H9 (cell line): ENCODE measurements at regions not wholly inside any gene's neighbourhood (a gene's known extent, or its start where the extent isn't known, plus 50 kb on each side); places are given as distances from the start of the nearest gene placed in this dataset.
A peak's percentile ranks its signal among the peaks of the same experiment; 100 is the strongest.

Experiments
- DNase-seq: peaks from one replicate; pipeline ENCODE4 v3.0.0-alpha.2; 2017
- H2AFZ ChIP-seq: one replicate; pipeline ENCODE4 v1.6.1; 2013; ENCODE audit warnings: mild to moderate bottlenecking, low read length, control low read depth, moderate library complexity
- H2AK5ac ChIP-seq: 2 replicates; pipeline ENCODE4 v1.6.1; 2013; ENCODE audit warnings: low read length, control low read depth, mixed read lengths; ENCODE audit not compliant: insufficient read length
- H2BK120ac ChIP-seq: one replicate; pipeline ENCODE4 v1.6.1; 2013; ENCODE audit warnings: low read depth, mild to moderate bottlenecking, low read length, control low read depth, inconsistent platforms; ENCODE audit not compliant: poor library complexity, severe bottlenecking
- H2BK12ac ChIP-seq: 2 replicates; pipeline ENCODE4 v1.6.1; 2013; ENCODE audit warnings: low read length, control low read depth, mixed read lengths, low read depth; ENCODE audit not compliant: insufficient read length
- H2BK15ac ChIP-seq: 2 replicates; pipeline ENCODE4 v1.6.1; 2013; ENCODE audit warnings: low read depth, low read length, control low read depth
- H2BK20ac ChIP-seq: one replicate; pipeline ENCODE4 v1.6.1; 2013; ENCODE audit warnings: low read depth, mild to moderate bottlenecking, low read length, control low read depth, inconsistent platforms; ENCODE audit not compliant: poor library complexity, severe bottlenecking
- H2BK5ac ChIP-seq: 2 replicates; pipeline ENCODE4 v1.6.1; 2013; ENCODE audit warnings: low read length, control low read depth, mixed read lengths; ENCODE audit not compliant: insufficient read length
- H3K14ac ChIP-seq: 2 replicates; pipeline ENCODE4 v1.6.1; 2013; ENCODE audit warnings: low read length, control low read depth; ENCODE audit not compliant: insufficient read depth
- H3K18ac ChIP-seq: 2 replicates; pipeline ENCODE4 v1.6.1; 2013; ENCODE audit warnings: low read depth, mild to moderate bottlenecking, mixed read lengths, low read length, control low read depth; ENCODE audit not compliant: insufficient read length
- H3K23ac ChIP-seq: 2 replicates; pipeline ENCODE4 v1.6.1; 2013; ENCODE audit warnings: low read length, control low read depth, mixed read lengths, low read depth; ENCODE audit not compliant: insufficient read length
- H3K23me2 ChIP-seq: 2 replicates; pipeline ENCODE4 v1.6.1; 2013; ENCODE audit warnings: low read depth, mild to moderate bottlenecking, mixed read lengths, low read length, control low read depth; ENCODE audit not compliant: insufficient read length, poor library complexity, severe bottlenecking
- H3K27ac ChIP-seq: 2 replicates; pipeline ENCODE4 v1.5.1; 2013; ENCODE audit warnings: low read length, control low read depth, mixed read lengths, low read depth; ENCODE audit not compliant: insufficient read length
- H3K27me3 ChIP-seq: 2 replicates; pipeline ENCODE4 v1.6.1; 2013; ENCODE audit warnings: low read length, control low read depth, inconsistent platforms; ENCODE audit not compliant: insufficient read depth
- H3K4ac ChIP-seq: 2 replicates; pipeline ENCODE4 v1.6.1; 2013; ENCODE audit warnings: low read depth, mild to moderate bottlenecking, control low read depth, inconsistent platforms, low read length, moderate library complexity
- H3K4me1 ChIP-seq: 2 replicates; pipeline ENCODE4 v1.6.1; 2013; ENCODE audit warnings: low read length, control low read depth, inconsistent platforms; ENCODE audit not compliant: insufficient read depth
- H3K4me2 ChIP-seq: 2 replicates; pipeline ENCODE4 v1.6.1; 2013; ENCODE audit warnings: low read length, control low read depth, mixed read lengths; ENCODE audit not compliant: insufficient read length, insufficient read depth
- H3K56ac ChIP-seq: 2 replicates; pipeline ENCODE4 v1.6.1; 2013; ENCODE audit warnings: low read depth, mild to moderate bottlenecking, mixed read lengths, low read length, control low read depth; ENCODE audit not compliant: insufficient read length
- H3K79me1 ChIP-seq: 2 replicates; pipeline ENCODE4 v1.6.1; 2013; ENCODE audit warnings: low read depth, mild to moderate bottlenecking, moderate library complexity, low read length, control low read depth, inconsistent platforms; ENCODE audit not compliant: insufficient read depth, poor library complexity, severe bottlenecking
- H3K79me2 ChIP-seq: 2 replicates; pipeline ENCODE4 v1.6.1; 2013; ENCODE audit warnings: low read length, control low read depth, inconsistent platforms; ENCODE audit not compliant: insufficient read depth
- H3K9ac ChIP-seq: 2 replicates; pipeline ENCODE4 v1.6.1; 2013; ENCODE audit warnings: low read length, control low read depth, mixed read lengths; ENCODE audit not compliant: insufficient read length; ENCODE audit errors: extremely low read depth
- H3K9me3 ChIP-seq: one replicate; pipeline ENCODE4 v1.6.1; 2013; ENCODE audit warnings: low read depth, low read length, inconsistent platforms; ENCODE audit not compliant: control insufficient read depth
- H3T11ph ChIP-seq: one replicate; pipeline ENCODE4 v1.6.1; 2013; ENCODE audit warnings: mild to moderate bottlenecking, low read length, control low read depth, inconsistent platforms
- H4K20me1 ChIP-seq: one replicate; pipeline ENCODE4 v1.6.1; 2013; ENCODE audit not compliant: control insufficient read depth, insufficient read length, insufficient read depth
- H4K5ac ChIP-seq: 2 replicates; pipeline ENCODE4 v1.6.1; 2013; ENCODE audit warnings: low read depth, mild to moderate bottlenecking, mixed read lengths, low read length, control low read depth; ENCODE audit not compliant: insufficient read length
- H4K8ac ChIP-seq: replicated peaks from 2 replicates; pipeline ENCODE4 v1.6.1; 2013; ENCODE audit warnings: low read length, control low read depth, mixed read lengths, low read depth; ENCODE audit not compliant: insufficient read length
- H4K91ac ChIP-seq: 2 replicates; pipeline ENCODE4 v1.6.1; 2013; ENCODE audit warnings: low read depth, mild to moderate bottlenecking, moderate library complexity, mixed read lengths, low read length, control low read depth; ENCODE audit not compliant: insufficient read length
- H3K27ac Mint-ChIP-seq, 3 experiments: 2 replicates in 2 of 3; 3 replicates in 1 of 3; pipeline ENCODE4 v1.8.0; 2020 to 2021; ENCODE audit warnings: mixed read lengths in 3 of 3, mild to moderate bottlenecking in 1 of 3, moderate library complexity in 1 of 3
- H3K27me3 Mint-ChIP-seq: 2 replicates; pipeline ENCODE4 v1.8.0; 2021; ENCODE audit warnings: low read depth, mild to moderate bottlenecking, moderate library complexity, mixed read lengths
- H3K36me3 Mint-ChIP-seq, 3 experiments: 2 replicates in 2 of 3; 3 replicates in 1 of 3; pipeline ENCODE4 v1.8.0; 2020 to 2021; ENCODE audit warnings: low read depth in 3 of 3, mixed read lengths in 3 of 3; ENCODE audit not compliant: insufficient read depth in 1 of 3
- H3K4me1 Mint-ChIP-seq, 2 experiments: 2 replicates each; pipeline ENCODE4 v1.8.0; 2020; ENCODE audit warnings: mixed read lengths in 2 of 2
- H3K4me3 Mint-ChIP-seq, 2 experiments: 2 replicates in 1 of 2; 3 replicates in 1 of 2; pipeline ENCODE4 v1.8.0; 2020 to 2021; ENCODE audit warnings: mild to moderate bottlenecking in 2 of 2, mixed read lengths in 2 of 2, moderate library complexity in 1 of 2
- H3K9me3 Mint-ChIP-seq, 2 experiments: 2 replicates in 1 of 2; 3 replicates in 1 of 2; pipeline ENCODE4 v1.8.0; 2020; ENCODE audit warnings: mild to moderate bottlenecking in 2 of 2, mixed read lengths in 2 of 2, moderate library complexity in 1 of 2
- WGBS: extraction: QIAGEN DNeasy Blood & Tissue Kit; methylation state at CpG from one replicate; pipeline ENCODE4 v1.1.7; 2013; ENCODE audit warnings: missing lambda C conversion rate, low lambda C conversion rate, mixed read lengths; ENCODE audit not compliant: insufficient read length; ENCODE audit errors: extremely low coverage; 5-methylcytosine and 5-hydroxymethylcytosine counted together
- TF ChIP-seq, protein P1 (sequence below): fragments of 200-600 bp; sonication (generic); conservative IDR thresholded peaks from 3 replicates; pipeline ENCODE4 v1.8.0; 2021; ENCODE audit warnings: antibody characterized with exemption, mild to moderate bottlenecking

DNA sequence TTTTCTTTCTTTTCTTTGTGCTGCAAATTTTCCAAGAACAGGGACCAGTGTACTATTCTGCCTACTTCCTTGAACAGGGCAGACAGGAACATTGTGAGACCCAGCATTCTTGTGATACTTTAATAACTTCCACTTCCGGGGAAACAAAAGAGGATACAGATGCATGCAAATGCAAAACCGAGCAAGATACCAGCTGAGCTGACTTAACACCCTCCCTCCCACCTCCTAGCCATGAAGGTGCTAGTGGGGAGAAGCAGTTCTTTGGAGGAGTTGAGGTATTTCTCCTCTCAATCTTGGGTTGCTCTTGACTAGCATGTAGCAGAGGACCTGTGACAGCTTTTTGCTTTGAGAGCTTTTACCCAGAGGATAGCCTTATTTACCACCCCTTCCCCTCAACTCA lies 111.2 kb downstream of the KLF5 start:
- Histone ChIP-seq H3K23ac (no peak overlapping the region), H2AFZ (no peak overlapping the region), H4K8ac (no peak overlapping the region), H3K56ac (no peak overlapping the region), H3K9ac (no peak overlapping the region), H3K9me3 (no peaks in the 10 kb centered on the region), H2AK5ac (no peak overlapping the region), H3K27ac (no peak overlapping the region), H3T11ph (no peak overlapping the region), H3K4me2 (no peak overlapping the region), H3K4ac (no peak overlapping the region), H3K14ac (no peak overlapping the region), H3K18ac (no peak overlapping the region), H3K27me3 (no peaks in the 10 kb centered on the region), H2BK5ac (no peak overlapping the region), H2BK20ac (no peak overlapping the region), H2BK120ac (no peak overlapping the region), H4K91ac (no peak overlapping the region), H3K79me1 (no peaks in the 10 kb centered on the region), H3K4me1 (peaks cover 3% of the 10 kb centered on the region; the same call in 1 of the 2 replicates), H2BK12ac (no peak overlapping the region), H3K23me2 (no peaks in the 10 kb centered on the region), H4K20me1 (no peaks in the 10 kb centered on the region), H3K79me2 (no peaks in the 10 kb centered on the region), H2BK15ac (no peak overlapping the region), H4K5ac (no peak overlapping the region)
- Mint-ChIP-seq H3K27ac (0 out of 7 replicates have a peak overlapping the region, but pooled peaks of 1 of the 3 experiments have one; percentile 63), H3K36me3 (no peaks in the 10 kb centered on the region; a peak in 1 of 7 replicates), H3K9me3 (no peaks in the 10 kb centered on the region), H3K4me3 (no peak overlapping the region), H3K27me3 (no peaks in the 10 kb centered on the region), H3K4me1 (peaks cover 22 to 29% of the 10 kb centered on the region in 2 experiments)
- no CpG with 5 or more reads among the region's 2 CpGs for WGBS
- no peak for DNase-seq
- TF ChIP-seq, protein P1, sequence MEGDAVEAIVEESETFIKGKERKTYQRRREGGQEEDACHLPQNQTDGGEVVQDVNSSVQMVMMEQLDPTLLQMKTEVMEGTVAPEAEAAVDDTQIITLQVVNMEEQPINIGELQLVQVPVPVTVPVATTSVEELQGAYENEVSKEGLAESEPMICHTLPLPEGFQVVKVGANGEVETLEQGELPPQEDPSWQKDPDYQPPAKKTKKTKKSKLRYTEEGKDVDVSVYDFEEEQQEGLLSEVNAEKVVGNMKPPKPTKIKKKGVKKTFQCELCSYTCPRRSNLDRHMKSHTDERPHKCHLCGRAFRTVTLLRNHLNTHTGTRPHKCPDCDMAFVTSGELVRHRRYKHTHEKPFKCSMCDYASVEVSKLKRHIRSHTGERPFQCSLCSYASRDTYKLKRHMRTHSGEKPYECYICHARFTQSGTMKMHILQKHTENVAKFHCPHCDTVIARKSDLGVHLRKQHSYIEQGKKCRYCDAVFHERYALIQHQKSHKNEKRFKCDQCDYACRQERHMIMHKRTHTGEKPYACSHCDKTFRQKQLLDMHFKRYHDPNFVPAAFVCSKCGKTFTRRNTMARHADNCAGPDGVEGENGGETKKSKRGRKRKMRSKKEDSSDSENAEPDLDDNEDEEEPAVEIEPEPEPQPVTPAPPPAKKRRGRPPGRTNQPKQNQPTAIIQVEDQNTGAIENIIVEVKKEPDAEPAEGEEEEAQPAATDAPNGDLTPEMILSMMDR, result no peak
